H9 (cell line): ENCODE measurements at regions not wholly inside any gene's neighbourhood (a gene's known extent, or its start where the extent isn't known, plus 50 kb on each side); places are given as distances from the start of the nearest gene placed in this dataset.

ENCODE experiments used
- DNase-seq: peaks from one replicate; pipeline ENCODE4 v3.0.0-alpha.2; 2017
- H2AFZ ChIP-seq: one replicate; pipeline ENCODE4 v1.6.1; 2013; ENCODE audit warnings: mild to moderate bottlenecking, low read length, control low read depth, moderate library complexity
- H2AK5ac ChIP-seq: 2 replicates; pipeline ENCODE4 v1.6.1; 2013; ENCODE audit warnings: low read length, control low read depth, mixed read lengths; ENCODE audit not compliant: insufficient read length
- H2BK120ac ChIP-seq: one replicate; pipeline ENCODE4 v1.6.1; 2013; ENCODE audit warnings: low read depth, mild to moderate bottlenecking, low read length, control low read depth, inconsistent platforms; ENCODE audit not compliant: poor library complexity, severe bottlenecking
- H2BK12ac ChIP-seq: 2 replicates; pipeline ENCODE4 v1.6.1; 2013; ENCODE audit warnings: low read length, control low read depth, mixed read lengths, low read depth; ENCODE audit not compliant: insufficient read length
- H2BK15ac ChIP-seq: 2 replicates; pipeline ENCODE4 v1.6.1; 2013; ENCODE audit warnings: low read depth, low read length, control low read depth
- H2BK20ac ChIP-seq: one replicate; pipeline ENCODE4 v1.6.1; 2013; ENCODE audit warnings: low read depth, mild to moderate bottlenecking, low read length, control low read depth, inconsistent platforms; ENCODE audit not compliant: poor library complexity, severe bottlenecking
- H2BK5ac ChIP-seq: 2 replicates; pipeline ENCODE4 v1.6.1; 2013; ENCODE audit warnings: low read length, control low read depth, mixed read lengths; ENCODE audit not compliant: insufficient read length
- H3K14ac ChIP-seq: 2 replicates; pipeline ENCODE4 v1.6.1; 2013; ENCODE audit warnings: low read length, control low read depth; ENCODE audit not compliant: insufficient read depth
- H3K18ac ChIP-seq: 2 replicates; pipeline ENCODE4 v1.6.1; 2013; ENCODE audit warnings: low read depth, mild to moderate bottlenecking, mixed read lengths, low read length, control low read depth; ENCODE audit not compliant: insufficient read length
- H3K23ac ChIP-seq: 2 replicates; pipeline ENCODE4 v1.6.1; 2013; ENCODE audit warnings: low read length, control low read depth, mixed read lengths, low read depth; ENCODE audit not compliant: insufficient read length
- H3K23me2 ChIP-seq: 2 replicates; pipeline ENCODE4 v1.6.1; 2013; ENCODE audit warnings: low read depth, mild to moderate bottlenecking, mixed read lengths, low read length, control low read depth; ENCODE audit not compliant: insufficient read length, poor library complexity, severe bottlenecking
- H3K27ac ChIP-seq: 2 replicates; pipeline ENCODE4 v1.5.1; 2013; ENCODE audit warnings: low read length, control low read depth, mixed read lengths, low read depth; ENCODE audit not compliant: insufficient read length
- H3K27me3 ChIP-seq: 2 replicates; pipeline ENCODE4 v1.6.1; 2013; ENCODE audit warnings: low read length, control low read depth, inconsistent platforms; ENCODE audit not compliant: insufficient read depth
- H3K4ac ChIP-seq: 2 replicates; pipeline ENCODE4 v1.6.1; 2013; ENCODE audit warnings: low read depth, mild to moderate bottlenecking, control low read depth, inconsistent platforms, low read length, moderate library complexity
- H3K4me1 ChIP-seq: 2 replicates; pipeline ENCODE4 v1.6.1; 2013; ENCODE audit warnings: low read length, control low read depth, inconsistent platforms; ENCODE audit not compliant: insufficient read depth
- H3K4me2 ChIP-seq: 2 replicates; pipeline ENCODE4 v1.6.1; 2013; ENCODE audit warnings: low read length, control low read depth, mixed read lengths; ENCODE audit not compliant: insufficient read length, insufficient read depth
- H3K56ac ChIP-seq: 2 replicates; pipeline ENCODE4 v1.6.1; 2013; ENCODE audit warnings: low read depth, mild to moderate bottlenecking, mixed read lengths, low read length, control low read depth; ENCODE audit not compliant: insufficient read length
- H3K79me1 ChIP-seq: 2 replicates; pipeline ENCODE4 v1.6.1; 2013; ENCODE audit warnings: low read depth, mild to moderate bottlenecking, moderate library complexity, low read length, control low read depth, inconsistent platforms; ENCODE audit not compliant: insufficient read depth, poor library complexity, severe bottlenecking
- H3K79me2 ChIP-seq: 2 replicates; pipeline ENCODE4 v1.6.1; 2013; ENCODE audit warnings: low read length, control low read depth, inconsistent platforms; ENCODE audit not compliant: insufficient read depth
- H3K9ac ChIP-seq: 2 replicates; pipeline ENCODE4 v1.6.1; 2013; ENCODE audit warnings: low read length, control low read depth, mixed read lengths; ENCODE audit not compliant: insufficient read length; ENCODE audit errors: extremely low read depth
- H3K9me3 ChIP-seq: one replicate; pipeline ENCODE4 v1.6.1; 2013; ENCODE audit warnings: low read depth, low read length, inconsistent platforms; ENCODE audit not compliant: control insufficient read depth
- H3T11ph ChIP-seq: one replicate; pipeline ENCODE4 v1.6.1; 2013; ENCODE audit warnings: mild to moderate bottlenecking, low read length, control low read depth, inconsistent platforms
- H4K20me1 ChIP-seq: one replicate; pipeline ENCODE4 v1.6.1; 2013; ENCODE audit not compliant: control insufficient read depth, insufficient read length, insufficient read depth
- H4K5ac ChIP-seq: 2 replicates; pipeline ENCODE4 v1.6.1; 2013; ENCODE audit warnings: low read depth, mild to moderate bottlenecking, mixed read lengths, low read length, control low read depth; ENCODE audit not compliant: insufficient read length
- H4K8ac ChIP-seq: replicated peaks from 2 replicates; pipeline ENCODE4 v1.6.1; 2013; ENCODE audit warnings: low read length, control low read depth, mixed read lengths, low read depth; ENCODE audit not compliant: insufficient read length
- H4K91ac ChIP-seq: 2 replicates; pipeline ENCODE4 v1.6.1; 2013; ENCODE audit warnings: low read depth, mild to moderate bottlenecking, moderate library complexity, mixed read lengths, low read length, control low read depth; ENCODE audit not compliant: insufficient read length
- H3K27ac Mint-ChIP-seq, 3 experiments: 2 replicates in 2 of 3; 3 replicates in 1 of 3; pipeline ENCODE4 v1.8.0; 2020 to 2021; ENCODE audit warnings: mixed read lengths in 3 of 3, mild to moderate bottlenecking in 1 of 3, moderate library complexity in 1 of 3
- H3K27me3 Mint-ChIP-seq: 2 replicates; pipeline ENCODE4 v1.8.0; 2021; ENCODE audit warnings: low read depth, mild to moderate bottlenecking, moderate library complexity, mixed read lengths
- H3K36me3 Mint-ChIP-seq, 3 experiments: 2 replicates in 2 of 3; 3 replicates in 1 of 3; pipeline ENCODE4 v1.8.0; 2020 to 2021; ENCODE audit warnings: low read depth in 3 of 3, mixed read lengths in 3 of 3; ENCODE audit not compliant: insufficient read depth in 1 of 3
- H3K4me1 Mint-ChIP-seq, 2 experiments: 2 replicates each; pipeline ENCODE4 v1.8.0; 2020; ENCODE audit warnings: mixed read lengths in 2 of 2
- H3K4me3 Mint-ChIP-seq, 2 experiments: 2 replicates in 1 of 2; 3 replicates in 1 of 2; pipeline ENCODE4 v1.8.0; 2020 to 2021; ENCODE audit warnings: mild to moderate bottlenecking in 2 of 2, mixed read lengths in 2 of 2, moderate library complexity in 1 of 2
- H3K9me3 Mint-ChIP-seq, 2 experiments: 2 replicates in 1 of 2; 3 replicates in 1 of 2; pipeline ENCODE4 v1.8.0; 2020; ENCODE audit warnings: mild to moderate bottlenecking in 2 of 2, mixed read lengths in 2 of 2, moderate library complexity in 1 of 2
- WGBS: extraction: QIAGEN DNeasy Blood & Tissue Kit; methylation state at CpG from one replicate; pipeline ENCODE4 v1.1.7; 2013; ENCODE audit warnings: missing lambda C conversion rate, low lambda C conversion rate, mixed read lengths; ENCODE audit not compliant: insufficient read length; ENCODE audit errors: extremely low coverage; 5-methylcytosine and 5-hydroxymethylcytosine counted together
- TF ChIP-seq, protein P1 (sequence below): fragments of 200-600 bp; sonication (generic); conservative IDR thresholded peaks from 3 replicates; pipeline ENCODE4 v1.8.0; 2021; ENCODE audit warnings: antibody characterized with exemption, mild to moderate bottlenecking

- Histone ChIP-seq H3K56ac (no peak overlapping the region), H3K79me1 (no peaks in the 10 kb centered on the region), H3K23ac (no peak overlapping the region), H2BK15ac (no peak overlapping the region), H2AK5ac (no peak overlapping the region), H3K23me2 (no peaks in the 10 kb centered on the region), H3K27ac (no peak overlapping the region), H3K4me1 (peaks cover 14% of the 10 kb centered on the region), H3K79me2 (no peaks in the 10 kb centered on the region), H2AFZ (no peak overlapping the region), H3K18ac (no peak overlapping the region), H3K27me3 (no peaks in the 10 kb centered on the region), H2BK12ac (no peak overlapping the region), H3K4me2 (no peak overlapping the region), H3K9me3 (no peaks in the 10 kb centered on the region), H4K91ac (no peak overlapping the region), H2BK120ac (no peak overlapping the region), H3K14ac (no peak overlapping the region), H2BK5ac (no peak overlapping the region), H3T11ph (no peak overlapping the region), H3K4ac (no peak overlapping the region), H4K5ac (no peak overlapping the region), H3K9ac (no peak overlapping the region), H4K20me1 (no peaks in the 10 kb centered on the region), H2BK20ac (no peak overlapping the region), H4K8ac (no peak overlapping the region)
- H3K36me3 Mint-ChIP-seq: peaks cover 13 to 14% (median 13%) of the 10 kb centered on the region in 3 experiments
- TF ChIP-seq, protein P1, sequence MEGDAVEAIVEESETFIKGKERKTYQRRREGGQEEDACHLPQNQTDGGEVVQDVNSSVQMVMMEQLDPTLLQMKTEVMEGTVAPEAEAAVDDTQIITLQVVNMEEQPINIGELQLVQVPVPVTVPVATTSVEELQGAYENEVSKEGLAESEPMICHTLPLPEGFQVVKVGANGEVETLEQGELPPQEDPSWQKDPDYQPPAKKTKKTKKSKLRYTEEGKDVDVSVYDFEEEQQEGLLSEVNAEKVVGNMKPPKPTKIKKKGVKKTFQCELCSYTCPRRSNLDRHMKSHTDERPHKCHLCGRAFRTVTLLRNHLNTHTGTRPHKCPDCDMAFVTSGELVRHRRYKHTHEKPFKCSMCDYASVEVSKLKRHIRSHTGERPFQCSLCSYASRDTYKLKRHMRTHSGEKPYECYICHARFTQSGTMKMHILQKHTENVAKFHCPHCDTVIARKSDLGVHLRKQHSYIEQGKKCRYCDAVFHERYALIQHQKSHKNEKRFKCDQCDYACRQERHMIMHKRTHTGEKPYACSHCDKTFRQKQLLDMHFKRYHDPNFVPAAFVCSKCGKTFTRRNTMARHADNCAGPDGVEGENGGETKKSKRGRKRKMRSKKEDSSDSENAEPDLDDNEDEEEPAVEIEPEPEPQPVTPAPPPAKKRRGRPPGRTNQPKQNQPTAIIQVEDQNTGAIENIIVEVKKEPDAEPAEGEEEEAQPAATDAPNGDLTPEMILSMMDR: no peak
- H3K4me1 Mint-ChIP-seq: peaks cover 79 to 81% of the 10 kb centered on the region in 2 experiments
- H3K27me3 Mint-ChIP-seq: no peaks in the 10 kb centered on the region
- H3K4me3 Mint-ChIP-seq: no peak overlapping the region
- H3K27ac Mint-ChIP-seq: peak overlapping the region in 1 of 3 experiments; percentile 91; a peak in 2 of 7 replicates
- DNase-seq: no peak
- peaks cover 0 to 1% of the 10 kb centered on the region in 2 experiments; a peak in 1 of 5 replicates for H3K9me3 Mint-ChIP-seq
- no CpG with 5 or more reads among the region's 2 CpGs for WGBS
Observed at GRCh38 chr4:130027973-130028372, 932.0 kb downstream of the C4orf33 start.
